Testis (tissue), 2 donors: ENCODE measurements at regions not wholly inside any gene's neighbourhood (a gene's known extent, or its start where the extent isn't known, plus 50 kb on each side); places are given as distances from the start of the nearest gene placed in this dataset.

Experiments
- POLR2A ChIP-seq: fragments of 450-650 bp; IDR thresholded peaks from one replicate; pipeline ENCODE4 v1.6.1; 2017; ENCODE audit warnings: antibody characterized with exemption, mild to moderate bottlenecking, moderate library complexity
- TF ChIP-seq, protein P1 (sequence below), 3 experiments: fragments of 450-650 bp in 2 of 3; fragments of 200-600 bp in 1 of 3; sonication (generic) in 1 of 3; IDR thresholded peaks; one replicate each; pipeline ENCODE4 v1.5.1; 2016 to 2019; ENCODE audit warnings: antibody characterized with exemption in 3 of 3, mild to moderate bottlenecking in 2 of 3, moderate library complexity in 1 of 3

DNA sequence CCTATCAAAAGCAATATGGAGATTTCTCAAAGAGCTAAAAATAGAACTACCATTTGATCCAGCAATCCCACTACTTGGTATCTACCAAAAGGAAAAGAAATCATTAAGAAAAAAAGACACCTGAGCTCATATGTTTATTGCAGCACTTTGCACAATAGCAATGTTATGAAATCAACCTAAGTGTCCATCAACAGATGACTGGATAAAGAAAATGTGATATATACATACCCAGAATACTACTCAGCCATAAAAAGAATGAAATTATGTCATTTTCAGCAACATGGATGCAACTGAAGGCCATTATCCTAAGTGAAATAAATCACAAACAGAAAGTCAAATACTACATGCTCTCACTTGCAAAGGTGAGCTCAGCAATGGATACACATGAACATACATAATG lies 1565.5 kb upstream of the RAG2 start:
- TF ChIP-seq POLR2A: no peak
- TF ChIP-seq, protein P1, sequence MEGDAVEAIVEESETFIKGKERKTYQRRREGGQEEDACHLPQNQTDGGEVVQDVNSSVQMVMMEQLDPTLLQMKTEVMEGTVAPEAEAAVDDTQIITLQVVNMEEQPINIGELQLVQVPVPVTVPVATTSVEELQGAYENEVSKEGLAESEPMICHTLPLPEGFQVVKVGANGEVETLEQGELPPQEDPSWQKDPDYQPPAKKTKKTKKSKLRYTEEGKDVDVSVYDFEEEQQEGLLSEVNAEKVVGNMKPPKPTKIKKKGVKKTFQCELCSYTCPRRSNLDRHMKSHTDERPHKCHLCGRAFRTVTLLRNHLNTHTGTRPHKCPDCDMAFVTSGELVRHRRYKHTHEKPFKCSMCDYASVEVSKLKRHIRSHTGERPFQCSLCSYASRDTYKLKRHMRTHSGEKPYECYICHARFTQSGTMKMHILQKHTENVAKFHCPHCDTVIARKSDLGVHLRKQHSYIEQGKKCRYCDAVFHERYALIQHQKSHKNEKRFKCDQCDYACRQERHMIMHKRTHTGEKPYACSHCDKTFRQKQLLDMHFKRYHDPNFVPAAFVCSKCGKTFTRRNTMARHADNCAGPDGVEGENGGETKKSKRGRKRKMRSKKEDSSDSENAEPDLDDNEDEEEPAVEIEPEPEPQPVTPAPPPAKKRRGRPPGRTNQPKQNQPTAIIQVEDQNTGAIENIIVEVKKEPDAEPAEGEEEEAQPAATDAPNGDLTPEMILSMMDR (IDR thresholded peaks at IDR 0.05): no peak
